ENCODE measurements at regions not wholly inside any gene's neighbourhood (a gene's known extent, or its start where the extent isn't known, plus 50 kb on each side); places are given as distances from the start of the nearest gene placed in this dataset.

- TF ChIP-seq CTCF (IDR thresholded peaks at IDR 0.05), result no peak
- no peak for TF ChIP-seq POLR2AphosphoS5 (IDR thresholded peaks at IDR 0.05)
- no peak for TF ChIP-seq EP300 (IDR thresholded peaks at IDR 0.05)
Observed at GRCh38 chr1:228854907-228855306, 119.6 kb downstream of the RHOU start.

Data from sigmoid colon (tissue), 4 donors.